ENCODE measurements at regions not wholly inside any gene's neighbourhood (a gene's known extent, or its start where the extent isn't known, plus 50 kb on each side); places are given as distances from the start of the nearest gene placed in this dataset.

- Histone ChIP-seq H3K27me3 (ENCODE audit: insufficient read depth, low read length) (no peaks in the 10 kb centered on the region), H3K4me3 (ENCODE audit: low read depth, low read length, poor library complexity, severe bottlenecking) (no peak overlapping the region), H3F3A (ENCODE audit: insufficient read depth, low read length) (no peaks in the 10 kb centered on the region), H3K79me2 (ENCODE audit: insufficient read depth, low read length) (no peaks in the 10 kb centered on the region), H3K4me1 (ENCODE audit: insufficient read depth, low read length, severe bottlenecking) (no peaks in the 10 kb centered on the region), H2AFZ (ENCODE audit: low read length) (no peak overlapping the region), H3K36me3 (ENCODE audit: insufficient read depth, low read length) (no peaks in the 10 kb centered on the region), H3K9me3 (ENCODE audit: low read length) (no peaks in the 10 kb centered on the region), H3K9me2 (ENCODE audit: low read depth, low read length) (no peaks in the 10 kb centered on the region), H3K4me2 (ENCODE audit: low read length) (no peak overlapping the region), H4K20me1 (ENCODE audit: insufficient read depth, low read length) (no peaks in the 10 kb centered on the region), H3K9ac (ENCODE audit: low read length) (no peak overlapping the region), H3K27ac (ENCODE audit: low read depth, low read length, poor library complexity, severe bottlenecking) (no peak overlapping the region)
- TF ChIP-seq EZH2 (IDR thresholded peaks at IDR 0.05; ENCODE audit: borderline replicate concordance, low read length), result no peak
Observed at GRCh38 chr13:44748439-44748838, 172.3 kb upstream of the TSC22D1 start.

DNA sequence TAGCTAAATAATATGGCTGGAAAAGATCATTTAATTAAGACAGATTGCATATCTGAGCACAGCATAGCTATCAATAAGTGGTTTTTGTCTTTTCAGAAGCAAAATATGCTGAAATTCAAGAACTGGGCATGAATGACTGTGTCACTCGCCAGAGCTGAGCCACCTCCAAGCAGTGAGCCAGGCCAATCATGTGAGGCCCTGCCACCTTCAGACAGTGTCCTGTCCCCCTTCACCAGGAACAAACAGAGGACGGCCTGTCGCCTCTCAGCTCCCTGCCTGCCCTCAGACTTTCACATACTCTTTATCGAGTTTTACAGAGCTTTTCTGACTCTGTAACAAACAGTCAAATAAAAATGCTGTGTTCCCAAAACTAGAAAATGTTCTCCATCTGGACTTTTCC lies 171.0 kb upstream of the TSC22D1 start:
- Histone ChIP-seq H3K9me3 (ENCODE audit: low read length) (no peaks in the 10 kb centered on the region), H3K4me3 (ENCODE audit: low read depth, low read length, poor library complexity, severe bottlenecking) (no peak overlapping the region), H3K36me3 (ENCODE audit: insufficient read depth, low read length) (no peaks in the 10 kb centered on the region), H3K9ac (ENCODE audit: low read length) (no peak overlapping the region), H3K9me2 (ENCODE audit: low read depth, low read length) (no peaks in the 10 kb centered on the region), H4K20me1 (ENCODE audit: insufficient read depth, low read length) (no peaks in the 10 kb centered on the region), H2AFZ (ENCODE audit: low read length) (no peak overlapping the region), H3K4me2 (ENCODE audit: low read length) (no peak overlapping the region), H3K27me3 (ENCODE audit: insufficient read depth, low read length) (no peaks in the 10 kb centered on the region), H3K4me1 (ENCODE audit: insufficient read depth, low read length, severe bottlenecking) (no peaks in the 10 kb centered on the region), H3F3A (ENCODE audit: insufficient read depth, low read length) (no peaks in the 10 kb centered on the region), H3K79me2 (ENCODE audit: insufficient read depth, low read length) (no peaks in the 10 kb centered on the region), H3K27ac (ENCODE audit: low read depth, low read length, poor library complexity, severe bottlenecking) (no peak overlapping the region)
- TF ChIP-seq EZH2 (IDR thresholded peaks at IDR 0.05; ENCODE audit: borderline replicate concordance, low read length) (no peak), CTCF (IDR thresholded peaks at IDR 0.05; ENCODE audit: low read length) (no peak)

- Histone ChIP-seq H4K20me1 (ENCODE audit: insufficient read depth, low read length) (no peaks in the 10 kb centered on the region), H3K9ac (ENCODE audit: low read length) (no peak overlapping the region), H2AFZ (ENCODE audit: low read length) (no peak overlapping the region), H3K27me3 (ENCODE audit: insufficient read depth, low read length) (no peaks in the 10 kb centered on the region), H3K79me2 (ENCODE audit: insufficient read depth, low read length) (no peaks in the 10 kb centered on the region), H3K4me3 (ENCODE audit: low read depth, low read length, poor library complexity, severe bottlenecking) (no peak overlapping the region), H3F3A (ENCODE audit: insufficient read depth, low read length) (no peaks in the 10 kb centered on the region), H3K36me3 (ENCODE audit: insufficient read depth, low read length) (no peaks in the 10 kb centered on the region), H3K9me2 (ENCODE audit: low read depth, low read length) (no peaks in the 10 kb centered on the region), H3K4me2 (ENCODE audit: low read length) (no peak overlapping the region), H3K9me3 (ENCODE audit: low read length) (no peaks in the 10 kb centered on the region), H3K27ac (ENCODE audit: low read depth, low read length, poor library complexity, severe bottlenecking) (no peak overlapping the region), H3K4me1 (ENCODE audit: insufficient read depth, low read length, severe bottlenecking) (no peaks in the 10 kb centered on the region)
- TF ChIP-seq EZH2 (IDR thresholded peaks at IDR 0.05; ENCODE audit: borderline replicate concordance, low read length) (no peak), CTCF (IDR thresholded peaks at IDR 0.05; ENCODE audit: low read length) (no peak)
Observed at GRCh38 chr13:44746690-44747089, 170.6 kb upstream of the TSC22D1 start.

- no peak overlapping the region for H3K9ac ChIP-seq (ENCODE audit: low read length)
- no peak for TF ChIP-seq EZH2 (IDR thresholded peaks at IDR 0.05; ENCODE audit: borderline replicate concordance, low read length)
- no peak for TF ChIP-seq CTCF (IDR thresholded peaks at IDR 0.05; ENCODE audit: low read length)
- no peak overlapping the region for H3K4me2 ChIP-seq (ENCODE audit: low read length)
- no peaks in the 10 kb centered on the region for H3F3A ChIP-seq (ENCODE audit: insufficient read depth, low read length)
- H3K4me3 ChIP-seq (ENCODE audit: low read depth, low read length, poor library complexity, severe bottlenecking), result no peak overlapping the region
- no peaks in the 10 kb centered on the region for H3K27me3 ChIP-seq (ENCODE audit: insufficient read depth, low read length)
- no peaks in the 10 kb centered on the region for H3K4me1 ChIP-seq (ENCODE audit: insufficient read depth, low read length, severe bottlenecking)
- H3K27ac ChIP-seq (ENCODE audit: low read depth, low read length, poor library complexity, severe bottlenecking), result no peak overlapping the region
- no peaks in the 10 kb centered on the region for H3K36me3 ChIP-seq (ENCODE audit: insufficient read depth, low read length)
- H3K79me2 ChIP-seq (ENCODE audit: insufficient read depth, low read length), result no peaks in the 10 kb centered on the region
- no peaks in the 10 kb centered on the region for H3K9me2 ChIP-seq (ENCODE audit: low read depth, low read length)
- H3K9me3 ChIP-seq (ENCODE audit: low read length), result no peaks in the 10 kb centered on the region
- H2AFZ ChIP-seq (ENCODE audit: low read length), result no peak overlapping the region
- H4K20me1 ChIP-seq (ENCODE audit: insufficient read depth, low read length), result no peaks in the 10 kb centered on the region
Observed at GRCh38 chr13:44744880-44745633, 168.9 kb upstream of the TSC22D1 start.

Measured in OCI-LY1 (cell line).